ENCODE measurements at regions not wholly inside any gene's neighbourhood (a gene's known extent, or its start where the extent isn't known, plus 50 kb on each side); places are given as distances from the start of the nearest gene placed in this dataset.

DNA sequence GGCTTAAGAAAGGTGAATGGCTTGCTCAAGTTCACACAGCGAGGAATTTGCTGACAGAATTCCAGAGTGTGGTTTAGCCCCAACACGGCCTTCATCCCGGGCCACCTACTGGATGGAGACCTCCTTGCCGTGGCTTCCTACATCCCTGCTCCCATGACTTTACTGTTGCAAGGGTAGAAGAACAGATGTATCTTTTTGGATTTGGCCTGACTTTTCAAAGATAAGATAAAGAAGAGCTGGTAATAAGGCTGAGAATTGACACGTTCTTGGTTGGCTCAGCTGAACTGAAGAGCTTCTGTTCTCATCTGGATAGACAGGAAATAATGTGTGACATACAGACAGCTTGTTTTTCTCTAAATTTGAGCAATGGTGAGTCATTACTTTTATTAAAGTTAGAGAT lies 113.1 kb downstream of the KLF5 start:
- WGBS, 2 donors = 60 to 61% methylated on average over 5 of the region's 5 CpGs
- H3K27me3 ChIP-seq = no peaks in the 10 kb centered on the region

GRCh38 chr13:73171271-73171682 lies 112.5 kb downstream of the KLF5 start:
- 88 to 89% methylated on average over 5 of the region's 5 CpGs for WGBS, 2 donors
- Histone ChIP-seq H3K27me3 (no peaks in the 10 kb centered on the region), H3K4me3 (no peak overlapping the region), H3K36me3 (no peaks in the 10 kb centered on the region), H3K27ac (no peak overlapping the region), H3K4me1 (peaks cover 0 to 6% (median 0%) of the 10 kb centered on the region in 4 donors), H3K9me3 (no peaks in the 10 kb centered on the region)
- no peak for TF ChIP-seq POLR2A (IDR thresholded peaks at IDR 0.05)
- TF ChIP-seq CTCF (IDR thresholded peaks at IDR 0.05) = no peak
- no peak for TF ChIP-seq EP300 (IDR thresholded peaks at IDR 0.05)
- DNase-seq (ENCODE audit: low spot score in 2 of 2) = no peak

More for the DNA sequence above, 113.1 kb downstream of the KLF5 start:
- DNase-seq (ENCODE audit: low spot score in 2 of 2) = no peak
- TF ChIP-seq EP300 (IDR thresholded peaks at IDR 0.05) (no peak), CTCF (IDR thresholded peaks at IDR 0.05) (no peak), POLR2A (IDR thresholded peaks at IDR 0.05) (no peak)
- no peaks in the 10 kb centered on the region for H3K9me3 ChIP-seq
- peaks cover 0 to 6% (median 0%) of the 10 kb centered on the region in 4 donors for H3K4me1 ChIP-seq
- no peak overlapping the region for H3K4me3 ChIP-seq
- H3K27ac ChIP-seq = no peak overlapping the region
- H3K36me3 ChIP-seq = no peaks in the 10 kb centered on the region

GRCh38 chr13:73169971-73170370 lies 111.2 kb downstream of the KLF5 start:
- TF ChIP-seq EP300 (IDR thresholded peaks at IDR 0.05) (no peak), CTCF (IDR thresholded peaks at IDR 0.05) (no peak), POLR2A (IDR thresholded peaks at IDR 0.05) (no peak)
- H3K4me1 ChIP-seq = peaks cover 0 to 6% (median 0%) of the 10 kb centered on the region in 4 donors
- no peak overlapping the region for H3K27ac ChIP-seq
- H3K9me3 ChIP-seq = no peaks in the 10 kb centered on the region
- H3K27me3 ChIP-seq = no peaks in the 10 kb centered on the region
- H3K4me3 ChIP-seq = no peak overlapping the region
- H3K36me3 ChIP-seq = no peaks in the 10 kb centered on the region
- WGBS, 2 donors = 13 to 14% methylated on average over 2 of the region's 2 CpGs
- no peak for DNase-seq (ENCODE audit: low spot score in 2 of 2)

DNA sequence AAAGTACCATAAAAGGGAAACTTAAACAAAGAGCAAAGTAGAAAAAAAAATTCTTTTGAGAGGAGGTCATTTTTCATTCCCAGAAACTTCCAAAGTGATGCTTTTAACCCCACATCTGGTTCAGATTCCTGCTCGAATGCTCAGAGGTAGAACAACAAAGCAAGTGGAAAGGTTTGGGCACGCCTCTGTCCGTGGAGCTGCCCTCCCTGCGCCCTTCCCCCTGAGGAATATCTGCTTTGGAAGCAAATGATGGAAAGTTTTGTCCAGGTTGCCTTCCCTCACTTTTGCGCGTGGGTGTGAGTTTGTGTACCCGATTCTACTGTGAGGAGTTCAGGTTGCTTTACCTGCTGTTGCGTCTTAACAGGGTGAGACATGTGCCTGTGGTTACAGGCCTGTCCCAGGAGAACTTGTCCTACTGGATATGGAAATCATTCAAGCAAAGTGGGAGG lies 110.2 kb downstream of the KLF5 start:
- no peak for TF ChIP-seq CTCF (IDR thresholded peaks at IDR 0.05)
- no peak for TF ChIP-seq POLR2A (IDR thresholded peaks at IDR 0.05)
- TF ChIP-seq EP300 (IDR thresholded peaks at IDR 0.05) = no peak
- DNase-seq (ENCODE audit: low spot score in 2 of 2) = no peak
- Histone ChIP-seq H3K4me3 (no peak overlapping the region), H3K27ac (peak overlapping the region in 1 of 4 donors; percentile 18), H3K27me3 (no peaks in the 10 kb centered on the region), H3K9me3 (no peaks in the 10 kb centered on the region), H3K36me3 (no peaks in the 10 kb centered on the region), H3K4me1 (peaks cover 0 to 6% (median 0%) of the 10 kb centered on the region in 4 donors)
- 68 to 72% methylated on average over 8 of the region's 8 CpGs for WGBS, 2 donors

DNA sequence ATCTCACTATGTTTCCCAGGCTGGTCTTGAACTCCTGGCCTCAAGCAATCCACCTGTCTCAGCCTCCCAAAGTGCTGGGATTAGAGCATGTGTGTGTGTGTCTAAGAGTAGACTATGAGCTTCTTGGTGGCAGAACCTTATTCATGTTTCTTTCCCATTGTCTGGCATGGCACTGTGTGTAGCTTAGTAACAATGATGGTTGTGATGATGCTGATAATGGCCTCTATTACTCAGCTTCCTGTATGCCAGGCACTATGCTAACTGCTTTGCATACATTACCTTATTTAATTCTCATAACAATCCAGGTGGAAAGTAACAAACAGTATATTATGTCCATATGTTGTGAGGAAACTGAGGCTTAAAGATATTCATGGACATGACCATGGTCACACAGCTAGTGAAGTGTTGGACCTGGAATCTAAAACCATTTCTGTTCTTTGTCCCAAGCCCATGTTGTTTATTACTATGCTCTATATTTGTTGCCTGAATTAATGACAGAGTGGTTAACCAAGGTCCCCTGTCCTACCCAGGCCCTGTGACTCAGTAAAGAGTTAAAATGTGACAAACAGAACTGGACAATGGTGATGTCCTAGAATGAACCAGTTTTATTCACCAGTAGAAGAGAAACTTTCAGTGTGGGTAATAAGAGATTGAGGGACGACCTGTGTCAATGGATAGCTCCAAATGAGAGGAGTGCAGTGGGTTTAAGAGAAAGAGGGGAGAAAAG lies 109.6 kb downstream of the KLF5 start:
- H3K27ac ChIP-seq = peak overlapping the region in 1 of 4 donors; percentile 18
- TF ChIP-seq POLR2A (IDR thresholded peaks at IDR 0.05) (no peak), CTCF (IDR thresholded peaks at IDR 0.05) (no peak), EP300 (IDR thresholded peaks at IDR 0.05) (no peak)
- H3K4me3 ChIP-seq = no peak overlapping the region
- 44% methylated on average over 1 of the region's 1 CpG for WGBS, 2 donors
- peaks cover 0 to 6% (median 0%) of the 10 kb centered on the region in 4 donors for H3K4me1 ChIP-seq
- H3K27me3 ChIP-seq = no peaks in the 10 kb centered on the region
- no peaks in the 10 kb centered on the region for H3K9me3 ChIP-seq
- DNase-seq (ENCODE audit: low spot score in 2 of 2) = no peak
- H3K36me3 ChIP-seq = no peaks in the 10 kb centered on the region
